RWPE1 (cell line): ENCODE measurements at regions not wholly inside any gene's neighbourhood (a gene's known extent, or its start where the extent isn't known, plus 50 kb on each side); places are given as distances from the start of the nearest gene placed in this dataset.

ENCODE experiments used
- CTCF ChIA-PET: fragments of 350-600 bp; sonication (Branson Sonifier 250); formaldehyde crosslinking; extraction: SDS; loops from one replicate; lab custom pipeline; 2021; lab: Yijun Ruan, JAX
- POLR2A ChIA-PET: fragments of 400-600 bp; formaldehyde crosslinking; extraction: SDS; loops from one replicate; lab custom pipeline; 2020; ENCODE audit warnings: antibody characterized with exemption; ENCODE audit not compliant: low non-redundant PET; lab: Yijun Ruan, JAX
- DNase-seq: peaks from one replicate; pipeline ENCODE4 v3.0.0; 2012; ENCODE audit warnings: low spot score
- H3K27ac ChIP-seq: fragments of 450-650 bp; 2 replicates; pipeline ENCODE4 v1.5.1; 2017
- CTCF ChIP-seq: fragments of 450-650 bp; conservative IDR thresholded peaks from 2 replicates; pipeline ENCODE4 v1.5.1; 2017; ENCODE audit warnings: low read depth, mild to moderate bottlenecking

GRCh38 chr5:3883040-3883439, 287.4 kb downstream of the IRX1 start:
- H3K27ac ChIP-seq = no peak overlapping the region
- ChIA-PET CTCF (no interaction called here), POLR2A (no interaction called here)
- DNase-seq = no peak
- TF ChIP-seq CTCF = no peak

- ChIA-PET CTCF (no interaction called here), POLR2A (no interaction called here)
- TF ChIP-seq CTCF = no peak
- no peak overlapping the region for H3K27ac ChIP-seq
- no peak for DNase-seq
Observed at GRCh38 chr5:3886524-3887451, 291.2 kb downstream of the IRX1 start.

- DNase-seq = no peak
- no peak overlapping the region for H3K27ac ChIP-seq
- ChIA-PET POLR2A (no interaction called here), CTCF (no interaction called here)
- TF ChIP-seq CTCF = no peak
Observed at GRCh38 chr5:3888310-3888709, 292.7 kb downstream of the IRX1 start.

- POLR2A ChIA-PET = no interaction called here
- no peak for TF ChIP-seq CTCF
- DNase-seq = no peak
- CTCF ChIA-PET = interaction anchor here (0.7 kb wide), 1 partner anchor 39 kb away, joined by 3 read pairs; no protein-coding TSS in a partner anchor
- no peak overlapping the region for H3K27ac ChIP-seq
Observed at GRCh38 chr5:3889412-3890142, 293.9 kb downstream of the IRX1 start.

GRCh38 chr5:3891113-3891512, 295.5 kb downstream of the IRX1 start:
- H3K27ac ChIP-seq = no peak overlapping the region
- ChIA-PET CTCF (interaction anchor here (0.7 kb wide), 1 partner anchor 16 kb away, joined by 3 read pairs; no protein-coding TSS in a partner anchor), POLR2A (no interaction called here)
- no peak for TF ChIP-seq CTCF
- DNase-seq = no peak

GRCh38 chr5:3893527-3893926, 297.9 kb downstream of the IRX1 start:
- CTCF ChIA-PET = no interaction called here
- POLR2A ChIA-PET = no interaction called here
- no peak overlapping the region for H3K27ac ChIP-seq
- no peak for TF ChIP-seq CTCF
- DNase-seq = no peak
